ENCODE measurements at regions not wholly inside any gene's neighbourhood (a gene's known extent, or its start where the extent isn't known, plus 50 kb on each side); places are given as distances from the start of the nearest gene placed in this dataset.

DNA sequence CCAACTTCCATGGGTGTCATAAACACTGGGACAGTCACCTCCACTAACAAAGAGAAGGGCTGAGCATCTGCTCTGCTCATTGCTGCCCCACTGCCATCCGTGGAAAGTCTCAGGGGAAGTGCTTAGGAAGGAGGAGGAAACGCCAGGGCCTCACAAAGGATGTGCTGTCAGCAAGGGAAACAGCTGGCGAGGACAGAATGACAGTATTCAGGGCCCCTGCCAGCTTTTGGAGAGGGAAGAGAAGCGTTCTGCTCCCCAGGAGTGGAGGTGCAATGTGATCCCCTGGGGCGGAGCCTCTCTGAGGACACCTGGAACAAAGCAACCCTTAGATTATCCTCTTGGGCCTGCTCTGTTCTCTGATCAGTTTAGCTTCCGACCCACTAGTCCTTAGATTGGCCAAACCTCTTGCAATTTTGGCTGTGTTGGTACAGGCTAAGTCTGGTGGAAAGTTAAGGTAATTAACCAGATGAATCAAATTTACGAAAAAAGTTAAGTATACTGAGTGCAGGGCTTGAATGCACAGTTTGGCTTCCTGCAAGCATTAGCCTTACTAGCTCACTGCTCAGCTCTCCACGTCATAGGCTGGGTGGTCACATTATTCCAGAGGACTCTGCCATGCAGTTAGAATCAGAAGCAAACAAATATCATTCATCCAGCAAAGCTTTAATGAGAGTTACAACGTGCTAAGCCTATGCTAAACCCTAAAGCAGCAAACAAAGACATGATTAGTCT is 170.2 kb upstream of the NFIA start:
- H3K4me1 Mint-ChIP-seq (ENCODE audit: unreplicated experiment) = peaks cover 31% of the 10 kb centered on the region
- H3K4me3 Mint-ChIP-seq = no peak overlapping the region
- TF ChIP-seq, protein P1, sequence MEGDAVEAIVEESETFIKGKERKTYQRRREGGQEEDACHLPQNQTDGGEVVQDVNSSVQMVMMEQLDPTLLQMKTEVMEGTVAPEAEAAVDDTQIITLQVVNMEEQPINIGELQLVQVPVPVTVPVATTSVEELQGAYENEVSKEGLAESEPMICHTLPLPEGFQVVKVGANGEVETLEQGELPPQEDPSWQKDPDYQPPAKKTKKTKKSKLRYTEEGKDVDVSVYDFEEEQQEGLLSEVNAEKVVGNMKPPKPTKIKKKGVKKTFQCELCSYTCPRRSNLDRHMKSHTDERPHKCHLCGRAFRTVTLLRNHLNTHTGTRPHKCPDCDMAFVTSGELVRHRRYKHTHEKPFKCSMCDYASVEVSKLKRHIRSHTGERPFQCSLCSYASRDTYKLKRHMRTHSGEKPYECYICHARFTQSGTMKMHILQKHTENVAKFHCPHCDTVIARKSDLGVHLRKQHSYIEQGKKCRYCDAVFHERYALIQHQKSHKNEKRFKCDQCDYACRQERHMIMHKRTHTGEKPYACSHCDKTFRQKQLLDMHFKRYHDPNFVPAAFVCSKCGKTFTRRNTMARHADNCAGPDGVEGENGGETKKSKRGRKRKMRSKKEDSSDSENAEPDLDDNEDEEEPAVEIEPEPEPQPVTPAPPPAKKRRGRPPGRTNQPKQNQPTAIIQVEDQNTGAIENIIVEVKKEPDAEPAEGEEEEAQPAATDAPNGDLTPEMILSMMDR (conservative IDR thresholded peaks at IDR 0.05) = no peak
- DNase-seq (ENCODE audit: extremely low spot score, unreplicated experiment) = no peak
- peaks cover 6% of the 10 kb centered on the region for H3K36me3 Mint-ChIP-seq
- peaks cover 5% of the 10 kb centered on the region for H3K27me3 Mint-ChIP-seq
- no peak overlapping the region for H3K27ac Mint-ChIP-seq
- H3K9me3 Mint-ChIP-seq = peaks cover 23% of the 10 kb centered on the region

GRCh38 chr1:60908159-60908558 is 174.2 kb upstream of the NFIA start:
- Mint-ChIP-seq H3K27me3 (no peaks in the 10 kb centered on the region), H3K36me3 (peaks cover 3% of the 10 kb centered on the region), H3K4me1 (ENCODE audit: unreplicated experiment) (peaks cover 29% of the 10 kb centered on the region), H3K9me3 (peaks cover 11% of the 10 kb centered on the region), H3K4me3 (no peak overlapping the region), H3K27ac (no peak overlapping the region)
- DNase-seq (ENCODE audit: extremely low spot score, unreplicated experiment) = no peak
- TF ChIP-seq, protein P1 (conservative IDR thresholded peaks at IDR 0.05) = no peak

DNA sequence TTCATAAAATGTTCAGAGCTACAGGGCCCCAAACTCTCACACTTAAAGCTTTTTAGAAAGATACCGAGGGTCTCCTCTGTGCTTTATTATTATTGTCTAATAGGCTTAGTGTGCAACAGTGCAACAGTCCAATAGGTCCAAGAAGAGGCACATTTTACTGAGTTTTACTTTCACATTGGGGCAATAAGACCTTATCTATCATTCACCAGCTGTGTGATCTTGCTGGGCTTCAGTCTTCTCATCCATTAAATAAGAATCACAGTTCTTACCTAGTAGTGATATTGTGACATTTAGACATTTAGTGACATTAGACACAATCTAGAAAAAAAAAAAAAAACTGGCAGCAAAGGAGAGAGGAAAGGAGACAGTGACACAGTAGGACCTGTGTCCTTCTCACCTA is 175.8 kb upstream of the NFIA start:
- peaks cover 3% of the 10 kb centered on the region for H3K36me3 Mint-ChIP-seq
- TF ChIP-seq, protein P1 (conservative IDR thresholded peaks at IDR 0.05) = no peak
- no peak for DNase-seq (ENCODE audit: extremely low spot score, unreplicated experiment)
- H3K4me3 Mint-ChIP-seq = no peak overlapping the region
- peaks cover 8% of the 10 kb centered on the region for H3K9me3 Mint-ChIP-seq
- peaks cover 25% of the 10 kb centered on the region for H3K4me1 Mint-ChIP-seq (ENCODE audit: unreplicated experiment)
- no peaks in the 10 kb centered on the region for H3K27me3 Mint-ChIP-seq
- H3K27ac Mint-ChIP-seq = no peak overlapping the region

- TF ChIP-seq, protein P1 (conservative IDR thresholded peaks at IDR 0.05) = no peak
- peaks cover 4% of the 10 kb centered on the region for H3K9me3 Mint-ChIP-seq
- H3K27me3 Mint-ChIP-seq = no peaks in the 10 kb centered on the region
- no peak overlapping the region for H3K27ac Mint-ChIP-seq
- peaks cover 3% of the 10 kb centered on the region for H3K36me3 Mint-ChIP-seq
- H3K4me3 Mint-ChIP-seq = no peak overlapping the region
- peaks cover 21% of the 10 kb centered on the region for H3K4me1 Mint-ChIP-seq (ENCODE audit: unreplicated experiment)
- DNase-seq (ENCODE audit: extremely low spot score, unreplicated experiment) = no peak
Observed at GRCh38 chr1:60906039-60906438, 176.3 kb upstream of the NFIA start.

DNA sequence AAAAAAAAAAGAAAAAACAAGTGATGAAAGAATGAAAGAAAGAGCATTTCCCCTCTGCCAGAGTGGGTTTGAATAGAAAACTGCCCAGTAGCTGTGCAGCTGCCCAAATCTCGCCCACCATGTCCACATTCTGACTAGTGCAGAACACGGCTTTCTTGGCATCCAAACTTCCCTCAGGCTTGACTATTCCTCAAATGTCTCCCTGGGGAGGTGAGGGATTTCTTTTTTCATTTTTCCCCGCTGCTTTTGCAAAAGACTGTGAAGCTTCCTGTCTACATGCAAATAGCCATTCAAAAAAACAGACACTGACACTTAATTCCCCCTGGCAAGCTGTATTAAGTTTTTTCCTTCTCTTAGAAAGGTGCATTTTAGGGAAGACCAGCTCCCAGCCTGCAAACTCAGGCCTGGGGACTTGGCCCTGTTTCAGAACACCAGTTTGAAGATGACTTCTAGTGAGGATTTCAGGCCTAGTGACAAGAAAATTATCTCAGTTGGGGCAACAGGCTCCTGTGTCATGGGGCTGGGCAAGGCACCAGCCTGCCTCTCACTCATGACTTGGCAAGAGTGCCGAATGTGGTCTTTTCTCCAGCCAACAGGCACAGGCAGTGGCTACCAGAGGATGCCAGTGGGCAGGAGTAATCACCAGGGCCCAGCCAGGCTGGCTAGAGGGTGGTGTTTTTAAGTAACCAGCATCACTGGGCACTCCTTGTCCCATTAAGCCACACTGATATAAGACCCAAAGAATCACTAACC is 178.1 kb upstream of the NFIA start:
- no peaks in the 10 kb centered on the region for H3K9me3 Mint-ChIP-seq
- H3K4me3 Mint-ChIP-seq = no peak overlapping the region
- TF ChIP-seq, protein P1 (conservative IDR thresholded peaks at IDR 0.05) = no peak
- H3K27me3 Mint-ChIP-seq = no peaks in the 10 kb centered on the region
- DNase-seq (ENCODE audit: extremely low spot score, unreplicated experiment) = no peak
- H3K36me3 Mint-ChIP-seq = no peaks in the 10 kb centered on the region
- no peak overlapping the region for H3K27ac Mint-ChIP-seq
- H3K4me1 Mint-ChIP-seq (ENCODE audit: unreplicated experiment) = peaks cover 14% of the 10 kb centered on the region
